ENCODE measurements at regions not wholly inside any gene's neighbourhood (a gene's known extent, or its start where the extent isn't known, plus 50 kb on each side); places are given as distances from the start of the nearest gene placed in this dataset.

DNA sequence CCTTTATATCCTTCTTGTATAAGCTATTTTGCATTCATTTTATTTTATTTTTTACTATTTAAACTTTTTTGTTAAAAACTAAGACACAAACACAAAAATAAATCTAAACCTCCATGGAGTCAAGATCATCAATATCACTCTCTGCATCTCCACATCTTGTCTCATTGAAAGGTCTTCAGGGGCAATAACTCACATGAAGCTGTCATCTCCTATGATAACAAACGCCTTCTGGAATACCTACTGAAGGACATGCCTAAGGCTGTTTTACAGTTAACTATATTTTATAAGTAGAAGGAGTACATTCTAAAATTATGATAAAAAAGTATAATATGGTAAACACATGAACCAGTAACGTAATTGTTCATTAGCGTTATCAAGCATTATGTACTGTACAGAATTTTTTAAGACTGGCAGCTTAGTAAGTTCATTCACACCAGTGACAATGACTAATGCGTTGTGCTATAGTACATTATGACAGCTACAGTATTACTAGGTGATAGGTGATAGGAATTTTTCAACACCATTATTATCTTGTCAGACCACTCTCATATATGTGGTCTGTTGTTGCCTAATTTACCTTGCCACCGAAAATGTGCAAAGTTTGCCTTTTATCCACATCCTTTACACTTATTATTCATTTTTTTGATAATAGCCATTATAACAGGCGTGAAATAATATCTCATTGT, 390.7 kb upstream of the SLITRK1 start:
- TF ChIP-seq, protein P1, sequence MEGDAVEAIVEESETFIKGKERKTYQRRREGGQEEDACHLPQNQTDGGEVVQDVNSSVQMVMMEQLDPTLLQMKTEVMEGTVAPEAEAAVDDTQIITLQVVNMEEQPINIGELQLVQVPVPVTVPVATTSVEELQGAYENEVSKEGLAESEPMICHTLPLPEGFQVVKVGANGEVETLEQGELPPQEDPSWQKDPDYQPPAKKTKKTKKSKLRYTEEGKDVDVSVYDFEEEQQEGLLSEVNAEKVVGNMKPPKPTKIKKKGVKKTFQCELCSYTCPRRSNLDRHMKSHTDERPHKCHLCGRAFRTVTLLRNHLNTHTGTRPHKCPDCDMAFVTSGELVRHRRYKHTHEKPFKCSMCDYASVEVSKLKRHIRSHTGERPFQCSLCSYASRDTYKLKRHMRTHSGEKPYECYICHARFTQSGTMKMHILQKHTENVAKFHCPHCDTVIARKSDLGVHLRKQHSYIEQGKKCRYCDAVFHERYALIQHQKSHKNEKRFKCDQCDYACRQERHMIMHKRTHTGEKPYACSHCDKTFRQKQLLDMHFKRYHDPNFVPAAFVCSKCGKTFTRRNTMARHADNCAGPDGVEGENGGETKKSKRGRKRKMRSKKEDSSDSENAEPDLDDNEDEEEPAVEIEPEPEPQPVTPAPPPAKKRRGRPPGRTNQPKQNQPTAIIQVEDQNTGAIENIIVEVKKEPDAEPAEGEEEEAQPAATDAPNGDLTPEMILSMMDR (IDR thresholded peaks at IDR 0.05; ENCODE audit: borderline replicate concordance, control extremely low read depth, extremely low read depth, insufficient read depth, missing control alignments): no peak
- in situ Hi-C loops (cut with MboI; ENCODE audit: low sequenced_read_pairs, unreplicated experiment): no loop called here
- DNase-seq (ENCODE audit: low spot score): no peak

DNA sequence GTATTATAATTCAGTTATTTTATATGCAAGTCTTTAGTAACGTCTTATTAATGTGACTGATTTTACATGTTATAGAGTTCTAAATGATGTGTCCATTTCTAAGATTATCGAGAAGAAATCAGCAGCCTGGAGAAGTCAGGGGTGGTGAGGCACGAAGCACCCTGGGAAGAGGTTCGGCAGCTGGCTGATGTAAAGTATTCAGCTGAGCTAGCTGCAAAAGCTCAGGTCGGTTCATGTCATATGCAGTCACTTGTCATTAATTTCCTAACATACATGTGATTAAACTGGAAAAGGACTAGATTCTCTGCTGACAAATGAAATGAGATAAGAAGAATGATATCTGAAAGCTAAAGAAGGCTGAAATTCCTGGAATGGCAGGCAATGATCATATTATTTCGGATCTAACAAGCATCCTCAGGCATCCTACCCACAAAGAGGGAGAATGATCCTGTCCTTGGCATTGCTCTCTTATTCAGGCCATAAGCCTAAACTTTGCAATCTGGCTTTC, 383.0 kb upstream of the SLITRK1 start:
- TF ChIP-seq, protein P1 (IDR thresholded peaks at IDR 0.05; ENCODE audit: borderline replicate concordance, control extremely low read depth, extremely low read depth, insufficient read depth, missing control alignments): no peak
- in situ Hi-C loops (cut with MboI; ENCODE audit: low sequenced_read_pairs, unreplicated experiment): no loop called here
- DNase-seq (ENCODE audit: low spot score): no peak

DNA sequence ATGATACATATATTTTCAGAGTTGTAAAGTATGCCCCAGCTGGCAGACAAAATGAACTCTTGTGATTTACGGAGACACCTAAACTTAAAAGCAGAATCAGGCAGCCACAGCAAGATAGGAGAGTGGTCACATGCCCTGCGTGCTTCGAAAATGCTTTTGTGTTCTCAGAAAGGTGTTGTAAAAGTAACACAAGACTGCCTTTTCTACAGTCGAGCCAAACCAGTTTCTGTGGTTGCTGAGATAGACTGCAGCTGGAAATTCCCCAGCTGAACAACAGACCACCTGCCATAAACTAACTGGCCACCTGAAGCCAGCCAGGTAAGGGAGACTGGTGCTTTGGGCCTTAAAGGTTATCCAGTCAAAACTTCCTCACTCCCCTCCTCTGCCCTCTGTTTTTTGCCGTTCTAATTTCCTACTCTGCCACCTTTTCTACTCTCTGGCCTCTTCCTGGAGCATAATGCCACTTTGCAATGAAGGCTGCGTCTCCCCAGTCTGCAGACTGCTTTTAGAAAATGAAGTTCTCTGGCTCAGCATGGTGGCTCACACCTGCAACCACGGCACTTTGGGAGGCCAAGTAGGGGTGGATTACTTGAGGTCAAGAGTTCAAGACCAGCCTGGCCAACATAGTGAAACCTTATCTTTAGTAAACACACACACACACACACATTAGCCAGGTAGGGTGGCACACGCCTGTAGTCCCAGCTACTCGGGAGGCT, 381.2 kb upstream of the SLITRK1 start:
- DNase-seq (ENCODE audit: low spot score): no peak
- TF ChIP-seq, protein P1 (IDR thresholded peaks at IDR 0.05; ENCODE audit: borderline replicate concordance, control extremely low read depth, extremely low read depth, insufficient read depth, missing control alignments): no peak
- in situ Hi-C loops (cut with MboI; ENCODE audit: low sequenced_read_pairs, unreplicated experiment): no loop called here

DNA sequence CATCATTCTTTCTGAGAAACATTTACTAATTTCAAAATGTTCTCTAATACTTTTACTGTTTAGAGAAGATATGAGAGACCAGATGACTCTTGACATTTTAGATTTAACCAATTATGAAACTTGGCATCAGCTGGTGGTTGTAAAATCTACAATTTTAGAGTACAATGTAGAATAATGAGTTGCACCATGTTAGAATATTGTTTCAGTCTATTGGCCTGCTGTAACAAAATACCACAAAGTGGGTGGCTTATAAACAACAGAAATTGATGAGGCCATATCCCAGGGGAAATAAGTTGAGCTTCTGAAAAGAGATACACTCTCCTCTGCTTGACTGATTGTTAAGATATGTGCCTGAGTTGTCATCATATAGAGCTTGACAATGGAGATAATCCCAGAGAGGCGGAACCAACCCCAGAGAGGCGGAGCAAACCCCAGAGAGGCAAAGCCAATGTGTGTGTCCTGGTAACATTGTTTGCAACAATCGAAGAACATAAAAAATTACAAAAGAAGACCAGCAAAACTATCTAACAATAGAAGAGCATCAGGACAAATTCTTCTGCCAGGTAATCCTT, 373.0 kb upstream of the SLITRK1 start:
- no peak for DNase-seq (ENCODE audit: low spot score)
- TF ChIP-seq, protein P1 (IDR thresholded peaks at IDR 0.05; ENCODE audit: borderline replicate concordance, control extremely low read depth, extremely low read depth, insufficient read depth, missing control alignments): no peak
- in situ Hi-C loops (cut with MboI; ENCODE audit: low sequenced_read_pairs, unreplicated experiment): no loop called here

DNA sequence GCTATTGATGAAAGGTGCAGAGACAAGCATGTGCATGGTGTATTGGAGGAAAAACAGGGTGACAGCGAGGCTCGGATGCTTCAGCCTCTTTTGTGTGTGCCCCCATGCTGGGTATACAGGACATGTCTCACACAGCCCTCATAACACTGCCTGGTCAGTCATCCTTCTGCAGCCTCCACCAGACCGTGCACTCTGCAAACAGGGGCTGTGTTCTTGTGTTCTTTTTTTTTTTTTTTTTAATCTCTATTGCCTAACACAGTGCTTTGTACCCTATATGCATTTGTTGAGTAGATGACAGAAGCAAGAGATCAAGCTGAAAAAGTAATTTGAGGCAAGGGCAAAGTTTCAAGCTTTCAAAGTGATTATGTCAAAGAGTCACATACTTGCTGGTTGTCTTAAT, 367.2 kb upstream of the SLITRK1 start:
- in situ Hi-C loops (cut with MboI; ENCODE audit: low sequenced_read_pairs, unreplicated experiment): no loop called here
- DNase-seq (ENCODE audit: low spot score): no peak
- TF ChIP-seq, protein P1 (IDR thresholded peaks at IDR 0.05; ENCODE audit: borderline replicate concordance, control extremely low read depth, extremely low read depth, insufficient read depth, missing control alignments): no peak

DNA sequence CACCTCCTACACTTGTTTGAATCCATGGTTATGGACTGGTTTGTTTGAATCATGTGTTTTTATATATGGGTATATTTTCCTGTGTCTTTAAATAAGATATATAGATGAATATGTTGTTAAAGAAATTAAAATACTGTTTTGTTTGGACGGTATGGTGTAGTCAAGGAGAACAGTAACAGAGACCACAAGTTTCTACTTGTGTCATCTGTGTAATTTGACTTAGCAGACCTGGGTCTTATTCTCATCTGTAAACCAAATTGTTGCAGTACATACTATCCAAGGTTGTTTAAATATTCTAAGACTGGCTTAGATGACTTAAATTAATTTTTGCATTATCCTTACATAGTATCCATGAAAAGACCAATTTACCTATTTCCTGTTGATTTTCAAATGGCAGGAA, 361.1 kb upstream of the SLITRK1 start:
- TF ChIP-seq, protein P1 (IDR thresholded peaks at IDR 0.05; ENCODE audit: borderline replicate concordance, control extremely low read depth, extremely low read depth, insufficient read depth, missing control alignments): no peak
- in situ Hi-C loops (cut with MboI; ENCODE audit: low sequenced_read_pairs, unreplicated experiment): no loop called here
- DNase-seq (ENCODE audit: low spot score): no peak

Data from GM13976 (cell line).